ENCODE measurements at regions not wholly inside any gene's neighbourhood (a gene's known extent, or its start where the extent isn't known, plus 50 kb on each side); places are given as distances from the start of the nearest gene placed in this dataset.

GRCh38 chr3:166303681-166304080 is 466.5 kb upstream of the BCHE start:
- Mint-ChIP-seq H3K27me3 (ENCODE audit: low read depth) (no peaks in the 10 kb centered on the region), H3K4me1 (no peaks in the 10 kb centered on the region), H3K27ac (no peak overlapping the region), H3K36me3 (no peaks in the 10 kb centered on the region), H3K9me3 (no peaks in the 10 kb centered on the region), H3K4me3 (no peak overlapping the region)
- TF ChIP-seq, protein P1, sequence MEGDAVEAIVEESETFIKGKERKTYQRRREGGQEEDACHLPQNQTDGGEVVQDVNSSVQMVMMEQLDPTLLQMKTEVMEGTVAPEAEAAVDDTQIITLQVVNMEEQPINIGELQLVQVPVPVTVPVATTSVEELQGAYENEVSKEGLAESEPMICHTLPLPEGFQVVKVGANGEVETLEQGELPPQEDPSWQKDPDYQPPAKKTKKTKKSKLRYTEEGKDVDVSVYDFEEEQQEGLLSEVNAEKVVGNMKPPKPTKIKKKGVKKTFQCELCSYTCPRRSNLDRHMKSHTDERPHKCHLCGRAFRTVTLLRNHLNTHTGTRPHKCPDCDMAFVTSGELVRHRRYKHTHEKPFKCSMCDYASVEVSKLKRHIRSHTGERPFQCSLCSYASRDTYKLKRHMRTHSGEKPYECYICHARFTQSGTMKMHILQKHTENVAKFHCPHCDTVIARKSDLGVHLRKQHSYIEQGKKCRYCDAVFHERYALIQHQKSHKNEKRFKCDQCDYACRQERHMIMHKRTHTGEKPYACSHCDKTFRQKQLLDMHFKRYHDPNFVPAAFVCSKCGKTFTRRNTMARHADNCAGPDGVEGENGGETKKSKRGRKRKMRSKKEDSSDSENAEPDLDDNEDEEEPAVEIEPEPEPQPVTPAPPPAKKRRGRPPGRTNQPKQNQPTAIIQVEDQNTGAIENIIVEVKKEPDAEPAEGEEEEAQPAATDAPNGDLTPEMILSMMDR (IDR thresholded peaks at IDR 0.05; ENCODE audit: unreplicated experiment), result no peak
- DNase-seq (ENCODE audit: low spot score in 2 of 2, unreplicated experiment in 2 of 2), result no peak

DNA sequence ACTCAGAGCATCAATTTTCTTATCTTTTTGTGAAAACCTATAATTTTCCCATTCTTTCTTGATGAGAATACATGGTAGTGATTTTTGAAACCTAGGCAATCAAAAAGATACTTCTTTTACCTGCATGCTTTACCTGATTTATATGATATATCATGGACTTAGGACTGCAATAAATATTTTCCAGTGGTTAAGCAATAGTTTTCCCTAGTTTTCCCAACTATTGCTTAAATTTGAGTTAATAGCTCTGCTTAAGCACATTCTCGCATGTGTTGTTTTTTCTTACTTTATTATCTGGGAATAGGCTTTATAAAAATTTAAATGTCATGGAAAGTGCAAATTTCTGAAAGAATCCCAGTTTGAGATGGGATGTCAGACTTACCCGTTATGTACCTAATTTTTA is 465.1 kb upstream of the BCHE start:
- H3K4me1 Mint-ChIP-seq, result no peaks in the 10 kb centered on the region
- H3K27me3 Mint-ChIP-seq (ENCODE audit: low read depth), result no peaks in the 10 kb centered on the region

GRCh38 chr3:166296179-166296783 is 459.1 kb upstream of the BCHE start:
- Mint-ChIP-seq H3K27me3 (ENCODE audit: low read depth) (no peaks in the 10 kb centered on the region), H3K9me3 (no peaks in the 10 kb centered on the region), H3K4me3 (no peak overlapping the region), H3K36me3 (no peaks in the 10 kb centered on the region), H3K4me1 (peaks cover 6% of the 10 kb centered on the region), H3K27ac (no peak overlapping the region)
- no peak for DNase-seq (ENCODE audit: low spot score in 2 of 2, unreplicated experiment in 2 of 2)
- TF ChIP-seq, protein P1 (IDR thresholded peaks at IDR 0.05; ENCODE audit: unreplicated experiment), result no peak

More for the DNA sequence above, 465.1 kb upstream of the BCHE start:
- DNase-seq (ENCODE audit: low spot score in 2 of 2, unreplicated experiment in 2 of 2), result no peak
- TF ChIP-seq, protein P1 (IDR thresholded peaks at IDR 0.05; ENCODE audit: unreplicated experiment), result no peak
- H3K9me3 Mint-ChIP-seq, result no peaks in the 10 kb centered on the region
- no peak overlapping the region for H3K27ac Mint-ChIP-seq
- H3K4me3 Mint-ChIP-seq, result no peak overlapping the region
- H3K36me3 Mint-ChIP-seq, result no peaks in the 10 kb centered on the region

DNA sequence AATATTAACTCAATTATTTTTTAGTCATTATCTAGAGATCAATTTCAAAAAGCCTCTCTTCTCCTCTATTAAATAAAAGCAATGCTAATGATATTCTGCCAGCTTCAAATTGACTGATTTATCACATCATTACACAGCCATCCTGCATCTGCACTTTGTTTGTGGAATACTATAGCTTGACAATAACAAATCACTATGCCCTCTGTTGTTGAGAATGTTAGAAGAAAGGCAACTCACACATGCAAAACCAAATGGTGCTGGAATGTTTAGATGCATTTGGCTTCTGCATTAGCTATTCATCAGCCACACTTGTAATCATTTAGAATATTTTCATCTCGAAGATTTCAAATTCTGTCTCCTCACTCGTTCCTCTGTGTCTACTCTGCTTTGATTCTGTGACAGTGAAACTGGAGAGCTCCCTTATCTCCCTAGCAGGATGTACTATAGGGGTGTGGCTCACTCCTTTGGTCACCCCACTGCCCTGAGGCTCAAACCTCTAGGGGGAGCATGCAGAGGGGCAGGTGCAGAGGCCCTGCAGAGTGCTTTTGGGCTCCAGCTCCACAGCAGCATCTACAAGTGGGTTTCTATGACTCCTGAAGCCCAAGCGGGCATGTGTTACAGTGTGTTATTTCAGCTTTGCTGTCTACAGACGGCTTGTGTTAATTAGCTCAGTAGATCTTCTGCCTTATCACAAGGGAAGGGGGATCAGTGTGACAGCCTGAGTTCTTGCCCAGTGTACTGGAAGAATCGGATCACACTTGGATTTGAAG is 454.1 kb upstream of the BCHE start:
- Mint-ChIP-seq H3K9me3 (no peaks in the 10 kb centered on the region), H3K36me3 (no peaks in the 10 kb centered on the region)

DNA sequence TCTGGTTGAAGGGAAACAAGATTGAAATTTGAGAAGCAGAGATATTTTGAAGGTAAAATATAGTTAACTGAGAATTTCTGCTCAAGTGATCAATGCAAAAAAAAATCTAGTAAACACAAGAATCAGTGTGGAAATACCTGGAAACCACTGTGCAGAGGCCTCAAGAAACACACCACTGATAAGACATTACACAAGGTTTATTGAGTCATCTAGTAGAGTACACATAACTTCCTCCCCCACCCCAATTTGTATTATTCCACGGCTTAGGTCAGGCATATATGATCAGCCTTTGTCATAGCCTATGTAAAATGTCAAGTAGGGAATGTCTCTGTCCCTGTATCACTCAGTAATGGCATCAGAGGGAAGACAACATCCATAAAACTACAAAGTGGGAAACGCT is 447.8 kb upstream of the BCHE start:
- no peak overlapping the region for H3K27ac Mint-ChIP-seq
- H3K9me3 Mint-ChIP-seq, result no peaks in the 10 kb centered on the region
- peaks cover 12% of the 10 kb centered on the region for H3K4me1 Mint-ChIP-seq
- H3K36me3 Mint-ChIP-seq, result no peaks in the 10 kb centered on the region
- TF ChIP-seq, protein P1 (IDR thresholded peaks at IDR 0.05; ENCODE audit: unreplicated experiment), result no peak
- H3K4me3 Mint-ChIP-seq, result no peak overlapping the region
- H3K27me3 Mint-ChIP-seq (ENCODE audit: low read depth), result peaks cover 3% of the 10 kb centered on the region
- DNase-seq (ENCODE audit: low spot score in 2 of 2, unreplicated experiment in 2 of 2), result no peak

More for the DNA sequence above, 454.1 kb upstream of the BCHE start:
- Mint-ChIP-seq H3K27ac (no peak overlapping the region), H3K4me3 (no peak overlapping the region), H3K27me3 (ENCODE audit: low read depth) (no peaks in the 10 kb centered on the region), H3K4me1 (peaks cover 8% of the 10 kb centered on the region)
- no peak for DNase-seq (ENCODE audit: low spot score in 2 of 2, unreplicated experiment in 2 of 2)
- TF ChIP-seq, protein P1 (IDR thresholded peaks at IDR 0.05; ENCODE audit: unreplicated experiment), result no peak
